ENCODE measurements at regions not wholly inside any gene's neighbourhood (a gene's known extent, or its start where the extent isn't known, plus 50 kb on each side); places are given as distances from the start of the nearest gene placed in this dataset.

GRCh38 chr6:137692806-137693205 is 174.3 kb upstream of the TNFAIP3 start:
- DNase-seq, result no peak

- DNase-seq, result no peak
Measured at GRCh38 chr6:137693711-137694110, 173.3 kb upstream of the TNFAIP3 start.

DNA sequence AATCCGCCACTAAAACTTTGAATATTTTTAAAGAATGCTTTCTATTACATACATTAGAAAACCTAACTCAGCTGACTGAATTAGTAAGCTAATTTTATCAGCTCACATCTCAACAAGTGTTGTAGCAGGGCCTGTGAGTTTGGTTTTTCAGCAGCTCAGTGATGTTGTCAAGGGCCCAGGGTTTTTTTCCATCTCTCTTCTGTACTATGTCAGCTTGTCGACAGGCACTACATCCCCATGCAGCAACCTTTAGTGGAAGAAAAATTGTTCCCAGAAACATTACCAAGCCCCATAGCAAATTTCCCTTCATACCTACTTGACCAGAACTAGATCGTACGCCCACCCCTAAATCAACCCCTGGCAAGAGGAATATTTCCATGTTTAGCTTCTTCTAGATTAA is 170.3 kb upstream of the TNFAIP3 start:
- DNase-seq, result no peak

DNA sequence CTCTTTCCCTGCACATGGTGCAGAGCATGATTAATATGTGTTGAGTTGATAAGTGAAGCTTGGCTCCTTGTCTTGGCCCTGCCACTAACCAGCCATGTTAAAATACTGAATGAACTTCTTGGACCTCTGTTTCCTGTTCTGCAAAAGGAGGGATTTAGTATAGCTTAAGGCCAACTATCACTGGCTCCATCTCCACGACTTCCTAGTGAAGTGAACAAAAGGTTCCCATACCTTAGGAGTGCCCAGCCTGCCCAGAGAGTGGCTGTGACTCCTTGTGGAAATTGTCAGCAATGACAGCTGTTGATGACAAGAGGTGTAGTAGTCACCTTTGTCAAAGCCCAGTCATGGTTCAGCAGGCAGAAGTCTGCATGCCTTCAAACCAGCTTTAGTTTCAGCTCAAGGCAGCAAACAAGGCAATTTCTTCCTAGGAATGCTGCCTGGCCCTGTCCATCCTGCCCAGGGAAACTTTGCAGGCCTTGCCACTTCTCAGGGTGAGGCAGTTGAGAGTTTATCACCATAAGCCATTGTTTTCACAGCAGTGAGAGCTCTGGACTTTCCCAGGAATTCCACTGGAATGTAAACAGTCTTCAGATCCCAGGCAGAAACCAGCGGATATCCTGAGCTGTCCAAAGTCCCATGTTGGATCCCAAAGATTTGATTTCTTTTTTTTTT is 169.7 kb upstream of the TNFAIP3 start:
- no peak for DNase-seq

DNA sequence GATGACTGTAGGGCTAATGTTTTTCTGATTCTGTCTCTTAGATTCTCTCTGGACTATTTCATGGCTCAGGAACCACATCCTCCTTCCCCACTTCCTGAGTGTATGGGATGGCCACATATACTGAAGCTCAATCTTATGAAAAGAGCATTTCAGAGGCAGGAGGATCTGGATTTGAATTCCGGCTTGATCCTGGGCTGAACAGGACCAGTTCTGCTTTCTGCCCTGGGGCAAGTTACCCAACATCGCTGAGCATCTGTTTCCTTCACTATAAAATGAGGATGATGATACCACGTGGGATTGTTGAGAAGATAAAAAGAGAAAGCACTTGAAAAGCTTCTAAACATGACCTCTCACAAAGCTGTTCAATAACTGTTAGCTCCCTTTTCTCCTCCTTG is 168.4 kb upstream of the TNFAIP3 start:
- no peak for DNase-seq

GRCh38 chr6:137699031-137699683 is 167.9 kb upstream of the TNFAIP3 start:
- DNase-seq, result no peak

DNA sequence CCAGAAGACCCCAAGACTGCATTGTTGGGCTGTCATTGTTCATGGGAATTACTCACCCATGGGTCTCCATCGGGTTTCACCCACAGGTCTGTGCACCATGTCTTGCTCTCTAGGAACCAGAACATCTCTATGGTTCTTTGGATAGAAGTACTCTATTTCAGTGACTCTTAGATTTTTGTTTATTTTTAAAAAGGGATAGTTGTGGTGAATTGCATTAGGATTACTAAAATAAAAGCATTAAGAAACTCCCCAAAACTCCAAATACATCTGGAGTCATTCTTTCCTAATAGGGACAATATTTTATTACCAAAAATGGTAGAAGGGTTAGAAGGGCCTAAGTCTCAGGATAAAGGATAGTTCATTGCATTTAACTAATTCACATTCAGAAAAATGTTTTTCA is 166.9 kb upstream of the TNFAIP3 start:
- no peak for DNase-seq

DNA sequence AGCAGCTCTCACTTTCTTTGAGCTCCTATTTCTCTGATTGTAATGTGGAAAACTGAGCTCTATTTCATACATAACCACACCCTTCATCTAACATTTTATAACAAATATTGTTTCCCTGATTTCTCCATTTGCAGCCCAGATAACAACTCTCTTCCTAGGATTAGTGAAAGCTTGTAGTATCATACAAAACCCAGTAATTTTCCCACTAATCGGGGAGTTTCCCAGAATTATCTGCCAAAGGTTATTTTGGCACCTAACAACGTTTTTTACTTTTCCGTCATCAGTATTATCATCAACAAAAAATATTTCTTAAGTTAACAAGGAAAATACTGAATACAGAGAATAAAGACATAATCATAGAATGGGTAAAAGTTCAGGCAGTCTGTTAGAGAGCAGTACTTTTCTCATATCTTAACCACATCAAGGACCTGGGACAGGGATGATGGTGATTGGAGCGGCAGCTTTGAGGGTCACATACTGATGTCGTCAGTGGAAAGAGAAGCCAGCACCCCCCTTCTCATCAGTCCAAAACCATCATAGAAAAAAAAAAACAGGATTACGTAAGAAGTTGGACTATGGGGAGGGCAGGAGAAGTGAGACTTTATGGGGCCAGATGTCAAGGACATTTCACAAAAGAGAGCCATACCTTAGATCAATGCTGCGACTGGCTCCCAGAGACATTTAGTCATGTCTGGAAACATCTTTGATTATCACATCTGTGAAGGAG is 166.1 kb upstream of the TNFAIP3 start:
- no peak for DNase-seq

- DNase-seq, result no peak
Measured at GRCh38 chr6:137701942-137702341, 165.1 kb upstream of the TNFAIP3 start.

DNA sequence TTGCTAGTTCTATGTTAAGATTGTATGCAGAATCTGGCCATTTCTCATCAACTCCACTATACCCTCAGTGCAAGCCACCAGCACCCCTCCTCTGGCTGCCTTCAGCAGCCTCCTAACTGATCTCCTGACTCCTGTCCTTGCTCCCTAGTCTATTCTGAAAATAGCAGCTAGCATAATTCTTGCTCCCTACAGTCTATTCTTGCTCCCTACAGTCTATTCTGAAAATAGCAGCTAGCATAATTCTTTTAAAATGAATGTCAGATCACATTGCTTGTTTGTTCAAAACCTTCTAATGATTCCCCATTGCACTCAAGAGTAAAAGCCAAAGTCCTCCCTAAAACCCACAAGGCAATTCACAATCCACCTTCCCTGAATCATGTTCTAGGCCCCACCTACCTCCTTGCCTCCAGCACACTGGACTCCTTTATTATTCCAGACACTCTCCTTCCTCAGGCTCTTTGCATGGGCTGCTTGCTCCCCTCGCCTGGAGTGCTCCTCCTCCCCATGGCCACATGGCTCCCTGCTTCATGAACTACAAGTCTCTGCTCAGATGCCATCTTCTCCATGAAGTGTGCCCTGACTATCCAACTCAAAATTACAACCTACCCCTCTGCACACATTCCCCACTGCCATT is 164.2 kb upstream of the TNFAIP3 start:
- no peak for DNase-seq

DNA sequence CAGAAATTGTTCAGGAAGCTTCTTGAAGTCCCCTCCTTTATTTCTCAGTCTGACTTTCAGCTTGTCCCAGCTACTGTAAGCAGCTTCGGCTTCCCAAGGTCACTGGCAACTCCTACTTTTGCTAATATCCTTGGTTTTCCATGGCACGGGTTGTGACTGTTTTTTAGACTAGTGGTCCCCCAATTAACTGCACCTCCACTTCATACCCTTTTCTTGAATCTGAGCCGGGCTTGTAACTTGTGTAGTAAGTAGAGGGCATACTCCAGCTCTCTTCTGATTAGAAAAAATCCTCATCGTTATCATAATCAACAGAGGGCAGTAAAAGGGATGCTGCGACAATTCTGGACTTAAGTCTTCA is 162.3 kb upstream of the TNFAIP3 start:
- no peak for DNase-seq

DNA sequence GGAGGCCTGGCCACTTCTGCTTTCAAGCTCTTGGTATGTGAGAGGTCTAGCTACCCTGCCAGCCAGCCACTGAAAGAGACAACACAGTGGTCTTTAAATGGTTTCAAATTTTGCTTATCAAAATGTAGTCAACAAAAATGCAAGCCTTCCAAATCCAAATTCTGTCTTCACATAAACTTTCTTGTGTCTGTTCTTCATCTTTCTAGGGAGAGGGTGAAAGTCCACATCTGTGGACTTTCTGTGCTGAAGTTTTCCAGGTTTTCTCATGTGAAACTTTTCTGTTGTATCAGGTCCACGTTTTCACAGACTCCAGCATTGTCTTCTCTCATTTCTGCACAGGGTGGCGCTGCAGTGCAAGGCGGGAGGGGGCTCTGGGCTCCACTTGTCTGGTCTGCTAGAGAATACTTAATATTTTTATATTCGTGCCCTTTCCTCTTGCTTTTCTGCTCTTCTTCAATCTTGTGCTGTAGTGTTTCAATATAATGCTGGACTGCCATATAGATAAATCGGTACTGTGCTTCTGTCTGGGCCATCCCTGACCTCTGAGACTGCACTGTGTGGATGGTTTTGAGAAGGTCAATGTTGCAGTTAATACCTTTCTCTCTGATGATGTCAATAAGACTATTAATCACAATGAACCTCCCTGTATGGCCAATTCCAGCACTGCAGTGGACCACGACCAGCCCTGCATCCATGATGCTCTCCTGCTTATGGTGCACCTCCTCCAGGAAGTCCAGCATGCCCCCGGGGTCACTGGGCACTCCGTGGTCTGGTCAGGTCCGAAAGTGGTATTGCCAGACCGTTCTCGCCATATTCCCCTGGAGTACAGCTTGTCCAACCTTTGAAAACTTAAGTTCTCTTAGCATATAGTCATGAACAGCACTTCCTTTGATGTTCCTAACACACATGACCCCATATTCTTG is 161.6 kb upstream of the TNFAIP3 start:
- peak; percentile 0 to 13 for DNase-seq

- DNase-seq, result no peak
Measured at GRCh38 chr6:137706083-137706750, 160.8 kb upstream of the TNFAIP3 start.

GRCh38 chr6:137707038-137707589 is 159.9 kb upstream of the TNFAIP3 start:
- no peak for DNase-seq

DNA sequence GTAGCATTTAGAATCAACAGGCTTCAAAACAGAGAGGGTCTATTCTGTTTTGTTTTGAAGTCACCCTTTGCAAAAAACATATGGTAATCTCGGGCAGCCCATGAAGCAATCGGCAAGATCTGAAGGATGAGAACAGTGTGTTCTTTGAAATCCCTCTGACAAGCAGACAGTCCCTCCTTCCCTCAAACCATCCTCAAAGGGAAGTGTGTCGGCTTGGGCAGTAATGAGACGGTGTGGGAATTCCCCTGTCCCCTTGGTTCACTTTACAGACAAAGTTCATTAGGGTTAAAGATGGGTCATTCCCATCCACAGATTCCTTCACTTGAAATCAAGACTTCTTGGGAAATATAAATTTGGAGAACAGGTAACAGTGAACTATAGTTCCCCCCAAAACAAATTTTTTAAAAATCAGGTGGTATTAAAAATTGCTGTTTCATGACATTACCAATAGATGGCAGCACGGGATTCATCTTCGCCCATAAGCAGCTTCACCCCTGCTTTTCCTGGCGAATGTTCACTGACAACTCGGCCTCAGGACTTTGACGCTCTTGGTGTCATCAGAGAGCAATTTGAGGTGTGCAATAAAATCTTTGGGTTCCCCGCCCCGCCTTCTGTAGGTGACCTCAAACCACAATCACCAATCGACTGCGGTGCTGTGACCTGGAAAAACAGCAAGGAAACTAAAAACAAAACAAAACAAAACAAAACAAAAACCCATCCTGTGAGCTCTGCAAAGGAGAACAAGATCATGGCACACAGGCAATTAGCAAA is 159.3 kb upstream of the TNFAIP3 start:
- peak; percentile 63 to 68 for DNase-seq

GRCh38 chr6:137708481-137708880 is 158.6 kb upstream of the TNFAIP3 start:
- no peak for DNase-seq

DNA sequence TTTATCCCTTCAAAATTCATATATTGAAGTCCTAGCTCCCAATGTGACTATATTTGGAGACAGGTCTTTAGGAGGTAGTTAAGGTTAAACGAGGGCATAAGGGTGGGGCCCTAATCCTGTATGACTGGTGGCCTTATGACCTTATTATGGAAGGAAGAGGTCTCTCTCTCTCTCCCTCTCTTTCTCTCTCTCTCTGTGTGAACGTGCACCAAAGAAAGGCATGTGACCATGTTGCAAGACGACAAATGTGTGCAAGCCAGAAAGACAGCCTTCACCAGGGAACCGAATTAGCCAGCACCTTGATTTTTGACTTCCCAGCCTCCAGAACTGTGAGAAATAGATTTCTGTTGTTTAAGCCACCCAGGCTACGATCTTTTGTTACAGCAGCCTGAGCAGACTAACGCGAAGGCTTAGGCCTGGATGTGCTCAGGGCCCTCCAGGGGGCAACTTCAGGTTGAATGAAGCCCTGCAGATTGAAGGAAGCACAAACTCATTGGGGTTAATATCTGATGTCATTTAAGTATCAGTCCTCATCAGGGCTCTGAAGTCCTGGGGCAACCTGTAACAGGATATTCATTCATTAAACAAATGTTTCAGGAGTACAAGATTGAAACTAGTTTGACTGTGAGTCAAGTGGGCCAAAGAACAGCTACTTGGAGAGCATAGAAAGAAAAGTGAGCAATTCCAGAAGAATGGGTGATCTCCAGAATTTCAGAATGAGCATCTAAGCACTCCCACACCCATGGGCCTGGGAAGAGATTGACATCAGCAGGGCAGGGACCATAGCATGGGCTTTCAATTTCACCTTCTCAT is 157.4 kb upstream of the TNFAIP3 start:
- no peak for DNase-seq

GRCh38 chr6:137711972-137712371 is 155.1 kb upstream of the TNFAIP3 start:
- DNase-seq, result no peak

- DNase-seq, result no peak
Measured at GRCh38 chr6:137712587-137712986, 154.5 kb upstream of the TNFAIP3 start.

GRCh38 chr6:137715589-137716045 is 151.4 kb upstream of the TNFAIP3 start:
- DNase-seq, result no peak

Data from NCI-H2081 (cell line).